DMS53 treated with DMSO at 0.1 percent for 48 hours (cell line): ENCODE measurements at regions not wholly inside any gene's neighbourhood (a gene's known extent, or its start where the extent isn't known, plus 50 kb on each side); places are given as distances from the start of the nearest gene placed in this dataset.
A peak's percentile ranks its signal among the peaks of the same experiment; 100 is the strongest.

ENCODE experiments used
- DNase-seq: peaks from one replicate; lab custom pipeline; 2025; ENCODE audit not compliant: unreplicated experiment; lab: John Stamatoyannopoulos, UW

DNA sequence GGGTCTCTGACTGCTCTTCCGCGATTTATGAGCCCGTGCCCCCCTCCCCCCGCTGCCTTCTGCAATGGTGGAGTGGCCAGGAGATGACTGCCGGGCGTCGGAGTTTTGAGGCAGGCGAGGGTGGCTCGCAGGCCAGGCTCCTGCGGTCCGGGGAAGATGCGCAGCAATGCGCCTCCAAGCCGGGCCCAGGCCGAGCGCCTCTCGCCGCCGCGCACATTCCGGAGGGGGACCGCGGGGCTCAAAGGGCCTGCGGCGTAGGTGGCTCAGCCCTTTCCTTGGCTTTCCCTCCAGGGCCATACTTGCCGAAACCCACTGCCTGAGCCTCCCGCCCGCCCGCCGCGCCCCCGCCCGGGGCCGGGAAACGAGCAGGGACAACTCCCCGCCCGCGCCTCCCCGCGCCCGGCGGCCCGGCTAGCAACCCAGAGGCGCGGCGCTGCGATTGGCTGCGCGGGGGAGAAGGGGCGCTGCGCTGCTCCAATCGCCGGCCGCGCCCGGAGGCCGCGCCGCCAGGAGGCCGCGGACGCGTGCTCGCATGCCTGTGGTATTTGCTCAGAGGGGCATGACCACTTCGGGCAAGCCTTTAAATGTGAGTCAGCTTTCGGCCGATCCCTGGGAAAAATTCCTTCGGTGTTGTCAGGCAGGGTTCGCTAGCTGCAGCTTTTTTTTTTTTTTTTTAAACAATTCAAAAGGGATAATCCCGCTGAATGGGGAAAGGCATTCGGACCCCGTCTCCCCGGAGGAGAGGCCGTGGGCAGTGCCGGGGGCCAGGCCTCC, 157.9 kb upstream of the PARP11 start:
- peak; percentile 100 for DNase-seq

DNA sequence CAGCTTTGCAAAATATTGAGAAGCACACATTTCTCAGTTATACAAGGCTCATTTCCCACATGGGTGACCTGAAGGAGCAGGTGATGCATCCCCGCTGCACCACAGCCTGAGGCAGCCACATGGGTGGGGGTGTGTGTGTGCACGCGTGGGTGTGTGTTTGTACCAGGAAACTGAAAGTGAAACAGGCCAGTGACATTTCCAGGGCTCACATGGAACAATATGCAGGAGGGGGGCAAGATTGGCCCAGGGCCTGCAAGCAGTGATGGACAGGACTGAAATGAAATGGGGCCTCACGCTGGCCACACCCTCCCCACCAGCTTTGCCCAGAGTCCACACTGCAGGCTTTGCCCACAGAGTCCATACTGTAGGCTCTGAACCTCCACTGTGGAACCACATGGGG, 154.2 kb upstream of the PARP11 start:
- no peak for DNase-seq

DNA sequence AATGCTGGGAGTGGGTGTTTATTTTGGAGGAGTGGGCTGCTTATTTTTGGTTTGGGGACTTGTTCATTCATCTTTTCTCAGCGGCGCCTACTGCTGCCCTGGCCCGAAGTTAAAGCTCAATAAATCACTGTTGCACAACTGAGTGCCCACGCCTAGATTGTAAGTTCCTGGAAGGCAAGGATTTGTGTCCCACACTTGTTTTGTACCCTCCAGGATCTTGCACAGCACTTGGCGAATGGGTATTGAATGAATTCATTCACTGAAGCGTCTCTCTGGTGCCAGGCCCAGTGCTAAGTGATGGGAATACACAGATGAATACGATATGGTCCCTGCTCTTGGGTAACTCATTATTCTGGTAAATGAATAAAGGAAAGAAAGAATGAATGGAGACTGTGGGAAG, 153.3 kb upstream of the PARP11 start:
- no peak for DNase-seq

DNA sequence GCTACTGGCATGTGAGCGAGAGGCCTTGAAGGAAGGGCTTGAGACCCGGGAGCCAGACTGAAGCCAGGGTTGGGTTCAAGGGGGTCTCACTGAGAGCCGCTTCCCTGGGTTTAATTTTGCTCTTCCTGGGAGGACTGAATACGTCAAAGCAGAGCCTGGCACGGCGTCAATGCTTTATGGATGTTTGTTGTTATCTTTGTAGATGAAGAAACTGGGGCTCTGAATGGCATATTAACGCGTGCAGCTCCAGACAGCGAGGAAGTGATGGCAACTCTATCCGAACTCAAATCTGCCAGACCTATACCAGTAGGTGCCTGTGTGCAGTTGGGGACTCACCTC, 152.8 kb upstream of the PARP11 start:
- DNase-seq, result no peak

DNA sequence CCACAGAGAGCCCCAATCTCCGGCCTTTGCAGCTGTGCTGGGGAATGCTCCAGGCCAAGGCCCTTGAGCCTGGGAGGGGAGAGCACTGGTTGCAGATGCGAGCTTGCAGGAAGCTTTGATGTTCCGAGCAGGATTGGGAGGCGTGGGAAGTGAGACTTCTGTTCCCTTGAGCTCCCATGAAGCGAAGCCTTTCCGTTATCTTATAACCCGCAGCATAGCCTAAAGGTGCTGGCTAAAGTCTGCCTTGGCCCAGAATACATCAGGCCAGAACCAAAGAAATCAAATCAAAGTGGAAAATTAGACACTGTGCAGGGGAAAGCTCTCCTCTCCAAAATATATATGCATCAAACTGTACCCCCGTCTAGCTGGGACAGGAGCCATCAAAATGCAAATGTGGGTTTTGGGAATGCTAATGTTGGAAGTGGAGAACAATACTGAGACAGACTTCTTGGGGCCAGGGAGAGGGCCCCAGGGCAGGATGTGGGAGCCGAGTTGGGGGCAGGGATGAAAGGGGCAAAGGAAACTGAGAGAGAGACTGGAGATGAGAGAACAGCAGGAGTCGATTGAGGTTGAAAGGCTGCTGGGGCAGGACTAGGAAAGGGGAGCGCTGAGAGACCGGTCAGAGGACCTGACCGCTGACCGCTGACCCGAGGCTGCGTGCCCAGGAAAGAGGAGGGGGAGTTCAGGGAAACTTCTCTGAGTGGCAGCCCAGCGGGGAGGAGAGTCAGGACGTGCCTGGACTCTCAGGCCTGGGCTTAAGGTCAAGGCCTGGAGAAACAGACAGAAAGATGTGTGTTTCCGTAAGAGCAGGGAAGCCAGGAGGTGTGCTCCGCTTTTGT, 152.2 kb upstream of the PARP11 start:
- no peak for DNase-seq

DNA sequence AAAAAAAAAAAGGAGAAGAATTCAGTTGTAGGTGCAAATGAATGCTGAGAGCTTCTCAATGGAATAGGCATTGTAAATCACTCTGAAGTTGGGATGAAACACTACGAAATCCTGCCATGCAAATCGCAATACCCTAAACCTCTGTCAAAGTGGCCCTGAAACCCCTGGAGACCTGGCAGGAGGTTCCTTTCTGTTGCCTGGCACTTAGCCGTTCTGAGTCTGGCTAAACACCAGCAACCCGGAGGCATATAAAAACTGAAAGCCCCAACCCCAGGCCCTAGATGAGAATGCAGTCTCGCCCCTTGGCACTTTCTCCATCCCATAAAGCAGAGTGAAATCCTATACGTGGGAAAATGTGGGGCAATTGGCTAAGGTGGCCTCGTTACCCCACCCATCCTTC, 151.5 kb upstream of the PARP11 start:
- DNase-seq, result no peak

DNA sequence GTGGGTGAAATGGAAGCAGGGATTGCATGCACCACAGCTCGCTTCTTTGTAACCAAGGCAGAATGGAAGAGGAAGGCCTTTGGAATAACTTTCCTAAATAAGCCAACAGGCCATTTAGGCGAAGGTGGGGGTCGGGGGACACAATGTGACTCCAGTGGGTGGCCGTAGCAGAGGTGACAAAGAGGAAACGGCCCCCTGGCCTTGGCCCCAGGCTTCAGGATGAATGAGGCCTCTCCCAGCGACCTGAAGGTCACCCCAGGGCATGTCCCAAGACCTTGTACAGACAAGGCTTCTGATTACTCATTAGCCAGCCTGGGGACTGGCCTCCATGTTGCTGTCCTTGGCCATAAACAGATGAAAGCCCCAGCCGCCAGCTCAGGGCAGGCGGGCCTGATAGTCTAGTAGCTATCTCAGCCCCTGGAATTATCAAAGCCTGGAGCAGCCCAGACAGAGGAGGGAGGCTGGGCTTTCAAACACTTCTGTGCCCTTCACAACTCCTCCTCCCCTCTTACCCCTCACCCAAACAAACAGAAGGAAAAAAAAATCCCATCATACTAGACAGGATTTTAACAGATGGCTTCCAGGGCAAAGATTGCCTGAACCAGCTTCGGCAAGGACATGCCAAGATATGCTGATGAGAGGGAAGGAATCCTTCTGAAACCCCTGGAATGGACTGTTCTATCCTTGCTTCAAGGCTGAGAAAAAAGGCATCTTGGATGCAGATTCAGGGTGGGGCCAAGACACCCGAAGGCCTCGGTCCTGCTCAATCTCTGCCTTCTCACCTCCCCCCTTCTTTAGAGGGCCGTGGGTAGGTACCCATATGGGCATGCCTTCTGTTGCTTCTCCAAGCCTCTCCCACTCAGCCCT, 142.3 kb upstream of the PARP11 start:
- no peak for DNase-seq

DNA sequence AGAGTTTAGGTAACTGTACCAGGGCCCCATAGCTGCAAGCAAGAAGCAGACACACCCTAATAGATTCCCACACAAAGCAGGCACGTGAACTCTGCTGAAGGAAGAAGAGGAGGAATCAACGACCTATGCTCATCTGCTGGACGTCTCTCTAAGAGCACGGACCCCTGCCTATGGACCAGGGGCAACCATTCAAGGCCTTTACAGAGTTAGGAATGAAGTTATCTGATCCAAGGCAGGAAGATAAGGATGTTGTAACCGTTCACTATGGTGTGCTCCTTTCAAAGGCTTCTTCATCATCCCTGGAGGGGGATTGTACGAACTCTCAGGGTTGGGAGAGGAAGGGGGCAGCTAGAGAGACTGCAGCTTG, 141.6 kb upstream of the PARP11 start:
- no peak for DNase-seq

DNA sequence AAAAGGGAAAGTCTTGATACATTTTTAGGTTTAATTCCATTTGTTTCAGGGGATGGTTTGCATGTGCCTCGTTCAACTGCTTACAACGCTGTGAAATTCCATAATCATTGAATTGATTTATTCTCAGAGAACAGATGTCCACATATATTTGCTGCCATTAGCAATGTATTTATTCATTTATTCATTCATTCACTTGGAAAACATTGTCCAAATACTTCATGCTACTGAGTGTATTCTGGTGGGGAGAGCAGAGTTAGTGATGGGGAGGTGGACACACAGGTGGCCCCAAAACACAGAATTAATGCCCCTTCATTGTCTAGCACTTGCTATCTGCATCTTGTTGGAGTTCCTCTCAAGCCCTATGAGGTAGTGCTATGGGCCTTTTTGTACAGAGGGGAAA, 141.2 kb upstream of the PARP11 start:
- no peak for DNase-seq

DNA sequence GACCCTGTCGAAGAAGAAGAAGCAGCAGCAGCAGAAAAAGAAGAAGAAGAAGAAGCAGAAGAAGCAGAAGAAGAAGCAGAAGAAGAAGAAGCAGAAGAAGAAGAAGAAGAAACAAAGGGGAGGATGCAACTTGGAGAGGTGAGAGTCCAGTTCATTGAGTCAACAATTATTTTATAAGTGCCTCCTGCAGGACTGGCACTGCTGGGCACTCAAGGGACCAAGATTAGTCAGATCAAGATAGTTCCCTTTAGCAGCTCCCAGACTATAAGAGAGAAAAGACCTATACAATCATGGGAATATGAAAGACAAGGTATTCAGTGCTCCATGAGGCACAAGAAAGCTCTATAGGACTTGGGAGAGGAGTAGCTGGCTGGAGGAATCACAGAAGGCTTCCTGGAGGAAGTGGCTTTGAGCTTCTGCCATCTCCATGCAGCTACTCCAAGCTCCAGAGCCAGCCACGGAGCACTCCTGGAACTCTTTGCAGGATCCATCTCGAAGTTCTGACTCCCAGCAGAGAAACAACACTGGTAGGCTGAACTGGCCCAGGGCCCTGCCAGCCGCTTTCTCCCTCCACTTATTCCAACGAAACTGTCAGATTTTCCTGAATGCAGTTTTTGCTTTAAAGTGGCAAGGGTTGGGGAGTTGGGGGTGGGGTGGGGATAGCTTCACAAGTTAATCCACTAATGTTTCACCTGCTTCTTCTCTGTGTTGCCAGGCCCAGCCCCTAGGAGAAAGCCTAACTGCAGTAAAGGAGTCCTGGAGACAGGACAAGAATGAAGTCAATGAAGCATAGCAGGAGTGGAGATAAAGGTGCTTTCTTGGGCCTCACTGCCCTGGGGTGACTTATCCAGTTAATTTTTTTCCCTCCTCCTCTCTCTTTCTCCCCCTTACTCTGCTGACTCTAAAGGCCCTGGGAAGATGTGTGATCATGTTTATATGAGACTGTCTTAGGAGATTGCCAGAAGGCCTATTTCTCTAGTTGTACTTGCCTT, 140.1 kb upstream of the PARP11 start:
- DNase-seq, result no peak

DNA sequence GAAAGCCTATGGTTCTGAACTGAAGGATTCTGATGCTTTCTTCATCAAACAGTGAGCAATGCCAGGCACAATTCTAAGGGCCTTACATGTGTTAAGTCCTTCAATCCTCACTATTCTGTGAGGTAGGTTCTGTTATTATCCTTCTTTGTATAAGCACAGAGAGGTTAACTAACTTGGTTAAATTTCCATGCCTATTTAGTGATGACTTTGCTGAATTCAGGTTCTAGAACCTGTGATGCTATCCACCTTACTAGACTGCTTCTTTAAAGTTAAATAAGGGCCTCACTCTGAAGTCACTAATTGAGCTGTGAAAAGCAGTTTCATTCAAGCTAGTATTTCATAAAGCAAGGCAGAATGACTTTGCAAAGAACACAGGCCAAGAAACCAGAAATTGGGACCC, 138.9 kb upstream of the PARP11 start:
- no peak for DNase-seq

DNA sequence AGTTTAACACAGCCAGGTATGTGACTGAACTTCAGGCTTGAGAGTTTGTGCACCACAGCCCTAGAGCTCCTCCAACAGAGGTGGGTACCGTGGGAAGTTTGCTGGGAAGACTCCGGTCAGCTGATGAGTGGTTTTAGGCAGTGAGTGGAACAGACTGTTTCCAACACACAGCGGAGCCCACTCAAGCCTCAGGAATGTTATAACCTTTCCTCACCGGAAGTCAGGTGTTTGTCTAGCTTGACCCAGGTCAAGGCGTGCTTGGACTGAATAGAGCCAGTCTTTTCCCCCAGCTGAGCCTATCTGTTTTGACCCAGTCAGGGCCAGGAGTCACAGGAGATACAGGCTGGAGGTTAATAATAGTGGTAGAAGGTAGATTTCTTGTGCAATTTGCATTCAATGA, 138.4 kb upstream of the PARP11 start:
- no peak for DNase-seq

DNA sequence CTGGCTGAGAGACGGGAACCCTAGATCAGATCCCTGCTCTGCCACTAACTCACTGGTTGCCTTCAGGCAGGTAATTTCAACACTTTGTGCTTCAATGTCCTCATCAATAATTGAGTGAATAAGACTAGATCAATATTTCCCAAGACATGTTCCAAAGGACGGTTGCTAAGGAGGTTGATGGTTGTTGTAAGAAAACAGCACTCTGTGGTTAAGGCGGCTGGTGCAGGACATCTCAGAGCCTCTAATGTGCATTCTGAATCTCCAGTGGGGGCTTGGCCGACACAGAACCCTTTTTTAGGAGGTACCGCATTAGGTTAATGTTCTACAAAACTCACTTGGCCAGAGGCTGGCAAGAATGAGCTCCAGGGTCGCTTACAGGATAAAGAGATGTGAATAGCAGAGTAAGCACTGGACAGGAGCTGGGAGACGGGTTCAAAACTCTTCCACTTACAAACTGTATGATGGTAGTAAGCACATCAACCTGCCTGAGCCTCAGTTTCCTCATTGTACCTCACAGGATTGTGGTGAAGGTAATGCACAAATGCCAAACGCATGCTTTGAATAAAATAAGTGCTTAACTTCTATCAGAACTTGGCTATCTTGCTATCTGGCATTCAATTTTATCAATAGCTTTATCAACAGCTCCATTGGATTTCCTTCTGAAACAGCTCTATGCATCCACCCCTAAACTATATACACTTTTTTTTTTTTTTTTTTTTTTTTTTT, 136.9 kb upstream of the PARP11 start:
- DNase-seq, result no peak

DNA sequence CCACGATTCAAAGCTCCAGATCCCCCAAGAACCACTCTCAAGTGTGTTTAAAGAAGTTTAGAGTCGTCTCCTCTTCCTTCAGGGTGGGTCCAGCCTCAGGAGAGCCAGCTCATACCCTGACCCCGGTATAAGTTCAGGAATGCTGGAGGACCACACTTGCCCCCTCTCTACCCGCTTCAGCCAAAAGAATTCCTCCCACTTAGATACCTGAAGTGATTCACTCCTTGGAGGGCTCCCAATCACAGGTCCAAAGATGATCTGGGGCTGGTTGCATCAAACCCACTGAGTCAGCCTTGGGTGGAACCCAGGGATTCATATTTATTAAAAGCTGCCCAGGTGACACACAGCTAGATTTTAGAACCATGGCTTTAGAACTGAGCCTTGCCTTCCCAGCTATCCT, 133.5 kb upstream of the PARP11 start:
- DNase-seq, result no peak

DNA sequence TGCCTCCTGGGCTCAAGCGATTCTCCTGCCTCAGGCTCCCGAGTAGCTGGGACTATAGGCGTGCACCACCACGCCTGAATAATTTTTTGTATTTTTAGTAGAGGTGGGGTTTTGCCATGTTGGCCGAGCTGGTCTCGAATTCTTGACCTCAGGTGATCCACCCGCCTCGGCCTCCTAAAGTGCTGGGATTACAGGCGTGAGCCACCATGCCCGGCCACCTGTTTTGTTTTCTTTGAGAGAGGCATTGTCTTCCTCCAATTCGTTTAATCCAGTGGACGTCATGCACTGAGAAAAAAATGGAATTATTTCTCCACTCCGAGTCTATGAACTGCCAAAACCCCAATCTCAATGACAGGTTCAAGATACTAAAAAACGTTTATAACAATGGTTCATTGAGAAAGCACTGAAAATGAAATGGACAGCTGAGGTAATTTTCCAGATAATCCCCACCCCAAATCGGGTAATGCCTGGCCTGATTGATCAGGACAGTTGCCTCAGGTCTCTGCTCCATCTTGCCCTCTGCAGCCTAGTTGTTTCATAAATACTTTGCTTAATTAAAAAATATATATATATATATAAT, 132.7 kb upstream of the PARP11 start:
- no peak for DNase-seq

DNA sequence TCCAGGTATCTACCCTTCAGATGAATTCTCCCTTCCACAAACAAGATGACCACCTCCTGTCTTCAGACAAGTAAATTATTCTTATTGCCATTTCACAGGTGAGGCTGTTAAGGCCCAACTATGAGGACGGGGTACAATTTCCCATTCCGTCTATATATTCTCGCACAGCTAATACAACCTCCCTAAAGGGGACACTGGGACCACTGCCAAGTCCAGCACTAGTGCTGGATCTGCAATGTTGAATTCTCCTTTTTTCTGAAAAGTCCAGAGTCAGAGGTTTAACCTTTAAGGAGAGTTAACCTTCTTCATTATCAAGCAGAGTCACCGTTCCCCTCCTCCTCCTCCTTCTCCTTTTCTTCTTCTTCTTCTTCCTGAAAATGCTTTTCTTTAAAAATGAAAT, 130.4 kb upstream of the PARP11 start:
- no peak for DNase-seq

DNA sequence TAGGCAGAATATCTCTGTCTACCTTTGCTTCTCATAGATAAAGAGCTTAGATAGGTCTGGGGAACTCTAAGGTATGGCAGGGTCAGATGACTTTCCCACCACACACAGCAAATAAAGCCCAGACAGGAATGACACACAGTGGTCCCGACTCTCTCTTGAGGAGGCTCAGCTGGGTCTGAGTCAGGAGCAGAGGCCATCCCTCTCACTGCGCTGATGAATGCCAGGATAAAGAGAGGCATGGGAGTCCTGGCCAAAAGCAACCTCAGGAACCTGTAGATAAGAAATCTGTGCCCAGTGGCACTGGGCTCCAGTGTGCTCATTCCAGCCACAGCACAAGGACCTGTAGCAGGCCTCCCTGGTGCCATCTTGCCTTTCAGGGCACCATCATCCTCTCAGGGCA, 129.4 kb upstream of the PARP11 start:
- DNase-seq, result no peak

DNA sequence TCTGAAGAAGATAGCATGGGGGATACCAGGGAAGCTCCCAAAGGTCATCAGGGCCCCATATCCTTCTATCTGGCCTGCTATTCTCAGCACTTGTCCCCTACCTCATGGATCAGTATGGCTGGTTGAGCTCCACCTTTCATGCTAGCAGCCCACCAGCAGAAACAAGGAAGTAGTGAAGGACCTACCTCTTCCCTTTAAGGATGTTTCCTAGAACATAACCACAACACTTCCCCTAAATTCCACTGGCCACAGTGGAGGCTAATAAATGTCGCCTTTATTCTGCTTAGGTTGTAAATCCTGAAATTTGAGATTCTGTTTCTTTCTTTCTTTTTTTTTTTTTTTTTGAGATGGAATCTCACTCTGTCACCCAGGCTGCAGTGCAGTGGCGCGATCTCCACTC, 128.6 kb upstream of the PARP11 start:
- no peak for DNase-seq

DNA sequence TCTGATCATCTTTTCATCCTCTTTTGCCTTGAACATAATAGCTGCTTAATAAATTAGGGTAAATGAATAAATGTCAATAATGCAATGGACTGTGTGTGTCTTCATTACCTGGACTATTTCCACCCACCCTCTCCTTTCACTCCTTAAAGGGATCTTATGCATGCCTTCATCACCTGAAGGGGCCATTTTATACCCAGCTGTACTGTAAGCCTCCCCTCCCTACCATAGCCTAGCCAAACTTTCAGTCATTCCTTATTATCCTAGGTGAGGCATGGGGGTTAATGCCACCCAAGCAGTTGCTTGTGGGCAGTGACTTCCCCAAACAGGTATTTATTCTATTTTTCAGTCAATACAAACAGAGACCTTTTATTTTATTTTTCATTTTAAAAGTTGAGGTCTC, 127.8 kb upstream of the PARP11 start:
- DNase-seq, result no peak

DNA sequence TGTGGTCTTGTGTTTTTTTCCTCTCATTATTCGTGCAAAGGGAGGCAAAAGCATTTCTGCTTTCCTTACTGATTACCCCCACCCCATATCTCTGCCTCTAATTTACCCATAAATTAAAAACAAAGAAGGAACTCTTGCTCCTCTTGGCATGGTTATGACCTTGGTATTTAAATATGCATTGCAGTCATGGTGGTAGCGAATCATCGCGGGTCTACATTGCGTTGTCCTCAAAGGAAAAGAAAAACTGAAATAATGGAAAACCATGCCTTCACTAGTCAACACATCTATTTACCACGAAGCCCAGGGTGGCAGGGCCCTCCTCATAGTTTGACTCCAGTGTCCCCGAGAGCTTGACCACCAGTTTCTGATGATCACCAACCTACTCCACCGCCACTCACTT, 126.7 kb upstream of the PARP11 start:
- no peak for DNase-seq
